Thoracic aorta (tissue), 2 donors: ENCODE measurements at regions not wholly inside any gene's neighbourhood (a gene's known extent, or its start where the extent isn't known, plus 50 kb on each side); places are given as distances from the start of the nearest gene placed in this dataset.

Experiments
- ATAC-seq: fragments of 150-250 bp; one replicate; pipeline ENCODE4 v1.8.0; 2017; ENCODE audit warnings: low read depth; ENCODE audit not compliant: insufficient number of reproducible peaks, low FRiP score
- DNase-seq: peaks from one replicate; pipeline ENCODE4 v3.0.0-alpha.2; 2020; ENCODE audit warnings: low spot score
- H3K27ac ChIP-seq, 2 donors: fragments of 200-600 bp; sonication (generic); 1 replicate in 1 of 2; 2 replicates in 1 of 2; pipeline ENCODE4 v1.5.1; 2016; ENCODE audit warnings: mild to moderate bottlenecking in 2 of 2, moderate library complexity in 2 of 2
- H3K27me3 ChIP-seq: fragments of 200-600 bp; sonication (generic); replicated peaks from 2 replicates; pipeline ENCODE4 v1.6.0; 2016; ENCODE audit warnings: mild to moderate bottlenecking; ENCODE audit not compliant: insufficient read depth
- H3K36me3 ChIP-seq: fragments of 200-600 bp; sonication (generic); one replicate; pipeline ENCODE4 v1.5.1; 2016
- H3K4me1 ChIP-seq, 2 donors: fragments of 200-600 bp; sonication (generic); 1 replicate in 1 of 2; 2 replicates in 1 of 2; pipeline versions ENCODE4 v1.5.1 to v1.6.0; 2016; ENCODE audit warnings: low read depth in 2 of 2, mild to moderate bottlenecking in 1 of 2; ENCODE audit not compliant: control insufficient read depth in 1 of 2
- H3K4me3 ChIP-seq: fragments of 200-600 bp; sonication (generic); 2 replicates; pipeline ENCODE4 v1.5.1; 2016; ENCODE audit warnings: mild to moderate bottlenecking
- H3K9me3 ChIP-seq: fragments of 200-600 bp; sonication (generic); 2 replicates; pipeline ENCODE4 v1.5.1; 2016
- CTCF ChIP-seq: fragments of 200-600 bp; sonication (generic); IDR thresholded peaks from one replicate; pipeline ENCODE4 v1.5.1; 2019; ENCODE audit warnings: antibody characterized with exemption

GRCh38 chrX:63917296-63917695 is 132.3 kb upstream of the ARHGEF9 start:
- H3K4me1 ChIP-seq, result peaks cover 0 to 21% of the 10 kb centered on the region in 2 donors
- DNase-seq (no peak), ATAC-seq (no peak)

GRCh38 chrX:63913719-63914118 is 128.7 kb upstream of the ARHGEF9 start:
- no peak for ATAC-seq
- H3K36me3 ChIP-seq, result no peaks in the 10 kb centered on the region
- H3K4me3 ChIP-seq, result no peak overlapping the region
- no peak for TF ChIP-seq CTCF
- peaks cover 3% of the 10 kb centered on the region for H3K9me3 ChIP-seq
- H3K27me3 ChIP-seq, result no peaks in the 10 kb centered on the region
- no peak overlapping the region for H3K27ac ChIP-seq
- H3K4me1 ChIP-seq, result no peaks in the 10 kb centered on the region
- no peak for DNase-seq

More at GRCh38 chrX:63917296-63917695, 132.3 kb upstream of the ARHGEF9 start:
- no peak overlapping the region for H3K27ac ChIP-seq
- no peak for TF ChIP-seq CTCF
- no peaks in the 10 kb centered on the region for H3K27me3 ChIP-seq
- peaks cover 3% of the 10 kb centered on the region for H3K9me3 ChIP-seq
- H3K4me3 ChIP-seq, result no peak overlapping the region
- no peaks in the 10 kb centered on the region for H3K36me3 ChIP-seq

GRCh38 chrX:63889001-63889400 is 104.0 kb upstream of the ARHGEF9 start:
- ATAC-seq (no peak), DNase-seq (no peak)
- Histone ChIP-seq H3K4me3 (no peak overlapping the region), H3K36me3 (no peaks in the 10 kb centered on the region), H3K27ac (peak overlapping the region in 1 of 2 donors; percentile 8), H3K4me1 (no peaks in the 10 kb centered on the region), H3K27me3 (no peaks in the 10 kb centered on the region), H3K9me3 (no peaks in the 10 kb centered on the region)
- TF ChIP-seq CTCF, result no peak

- TF ChIP-seq CTCF, result no peak
- no peak overlapping the region for H3K4me3 ChIP-seq
- no peaks in the 10 kb centered on the region for H3K9me3 ChIP-seq
- no peaks in the 10 kb centered on the region for H3K4me1 ChIP-seq
- ATAC-seq, result no peak
- no peak overlapping the region for H3K27ac ChIP-seq
- H3K27me3 ChIP-seq, result no peaks in the 10 kb centered on the region
- no peak for DNase-seq
- H3K36me3 ChIP-seq, result no peaks in the 10 kb centered on the region
Measured at GRCh38 chrX:63884821-63885790, 100.1 kb upstream of the ARHGEF9 start.

- Histone ChIP-seq H3K4me1 (no peaks in the 10 kb centered on the region), H3K4me3 (no peak overlapping the region), H3K9me3 (no peaks in the 10 kb centered on the region), H3K27me3 (no peaks in the 10 kb centered on the region), H3K27ac (no peak overlapping the region), H3K36me3 (no peaks in the 10 kb centered on the region)
- DNase-seq (no peak), ATAC-seq (no peak)
- no peak for TF ChIP-seq CTCF
Measured at GRCh38 chrX:63869506-63869905, 84.5 kb upstream of the ARHGEF9 start.
